Pulmonary artery endothelial cell (primary cell): ENCODE measurements at regions not wholly inside any gene's neighbourhood (a gene's known extent, or its start where the extent isn't known, plus 50 kb on each side); places are given as distances from the start of the nearest gene placed in this dataset.
"Not testable (repeated sequence)": the region's sequence is repeated elsewhere in the genome, so short reads cannot be mapped to it uniquely, and the experiment has no call there.

ENCODE experiments used
- DNase-seq: peaks from one replicate; pipeline ENCODE4 v3.0.0-alpha.2; 2011; ENCODE audit warnings: low read depth, low spot score

DNA sequence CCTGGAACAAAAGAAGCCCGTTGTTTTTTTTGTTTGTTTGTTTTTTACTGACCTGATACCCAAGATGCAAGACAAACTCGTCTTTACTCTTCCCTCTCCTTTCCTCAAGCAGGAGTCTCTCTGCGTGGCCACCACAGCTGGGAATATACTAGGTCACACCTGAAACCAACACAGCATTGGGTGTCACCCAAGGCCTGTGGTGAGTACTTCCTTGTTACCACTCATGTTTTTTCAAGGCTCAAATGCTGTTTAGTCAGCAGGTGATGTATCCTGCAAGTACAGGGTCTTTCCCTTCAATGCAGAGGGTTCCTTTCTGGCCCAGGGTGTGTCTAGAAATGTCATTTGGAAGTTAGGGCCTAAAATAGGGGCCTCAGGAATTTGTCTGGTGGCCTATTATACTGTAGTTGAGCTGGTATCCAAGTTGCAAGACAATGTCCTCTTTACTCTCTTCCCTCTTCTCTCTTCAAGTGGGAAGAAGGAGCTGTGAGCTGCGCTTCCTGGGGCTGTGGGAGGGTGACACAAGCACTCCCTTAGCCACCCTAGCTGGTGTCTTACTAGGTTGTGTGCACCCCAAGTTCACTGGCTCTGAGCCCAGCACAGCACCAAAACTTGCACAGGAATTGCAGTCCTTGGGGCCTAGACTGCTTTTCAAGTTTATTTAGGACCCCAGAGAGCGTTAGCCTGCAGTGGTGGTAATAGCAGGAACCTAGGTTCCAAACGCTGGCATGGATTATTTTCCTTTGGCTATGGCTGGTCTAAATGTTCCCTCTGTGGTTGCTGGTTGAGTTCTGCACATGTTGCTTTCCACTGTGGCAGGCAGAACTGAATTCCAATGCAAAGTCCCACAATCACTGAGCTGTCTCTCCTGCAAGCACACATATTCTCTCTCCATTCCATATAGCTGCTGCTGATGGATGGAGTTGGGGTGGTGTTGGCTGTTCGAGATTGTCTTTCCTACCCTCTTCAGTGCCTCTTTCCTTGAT lies 91.4 kb upstream of the LYPLAL1 start:
- DNase-seq = no peak

DNA sequence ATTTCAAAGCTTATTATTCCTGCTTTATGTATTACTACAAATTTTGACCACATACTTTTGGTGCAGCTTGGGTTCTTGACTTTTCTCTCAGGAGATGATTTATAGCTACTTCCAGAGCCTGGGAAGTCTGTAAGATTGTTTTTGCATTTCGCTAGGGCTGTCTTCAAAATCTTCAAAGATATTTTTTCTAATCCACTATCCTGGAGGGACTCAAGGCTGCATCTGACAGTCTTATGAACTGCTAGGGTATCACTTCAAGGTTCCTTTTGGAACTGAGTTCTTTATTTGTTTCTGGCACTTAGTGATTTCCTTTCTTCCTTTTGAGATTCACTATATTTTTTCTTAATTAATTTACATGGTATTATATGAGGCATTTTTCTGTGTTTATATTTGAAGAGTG lies 90.0 kb upstream of the LYPLAL1 start:
- DNase-seq = no peak

DNA sequence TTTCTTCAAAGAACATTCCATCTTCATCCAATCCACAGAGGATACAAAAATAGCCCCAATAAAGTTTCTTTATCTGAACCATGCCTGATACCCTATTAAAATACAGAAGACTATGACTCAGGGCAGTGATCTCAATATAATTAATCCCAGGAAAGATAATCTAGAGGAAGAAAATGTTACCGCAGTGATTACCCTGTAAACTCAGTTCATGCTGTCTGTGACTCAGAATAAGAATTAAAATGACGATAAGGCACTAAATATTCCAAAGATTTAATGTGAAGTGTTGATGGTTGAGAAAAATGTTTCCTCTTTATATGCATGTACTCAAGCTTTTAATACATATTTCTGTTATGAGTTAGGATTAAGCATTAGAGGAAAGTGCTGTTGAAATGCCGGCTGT lies 88.6 kb upstream of the LYPLAL1 start:
- no peak for DNase-seq

DNA sequence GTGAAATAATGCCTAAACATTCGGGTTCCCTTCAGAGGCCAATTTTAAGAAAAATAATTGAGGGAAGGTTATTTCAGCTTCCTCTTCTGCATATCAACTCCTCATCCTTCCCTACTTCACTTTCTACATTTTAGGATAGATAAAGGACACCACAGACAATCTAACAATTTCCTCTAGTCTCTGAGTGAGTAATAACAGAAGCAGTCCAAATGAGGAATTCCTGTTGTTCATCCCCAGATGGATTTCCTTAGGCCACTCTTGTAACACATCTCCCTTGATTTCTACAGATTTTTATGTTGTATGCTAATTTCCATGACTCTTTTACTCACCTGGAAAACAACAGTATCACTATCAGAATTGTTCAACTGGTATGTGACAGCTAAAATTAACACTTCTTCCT lies 87.7 kb upstream of the LYPLAL1 start:
- no peak for DNase-seq

DNA sequence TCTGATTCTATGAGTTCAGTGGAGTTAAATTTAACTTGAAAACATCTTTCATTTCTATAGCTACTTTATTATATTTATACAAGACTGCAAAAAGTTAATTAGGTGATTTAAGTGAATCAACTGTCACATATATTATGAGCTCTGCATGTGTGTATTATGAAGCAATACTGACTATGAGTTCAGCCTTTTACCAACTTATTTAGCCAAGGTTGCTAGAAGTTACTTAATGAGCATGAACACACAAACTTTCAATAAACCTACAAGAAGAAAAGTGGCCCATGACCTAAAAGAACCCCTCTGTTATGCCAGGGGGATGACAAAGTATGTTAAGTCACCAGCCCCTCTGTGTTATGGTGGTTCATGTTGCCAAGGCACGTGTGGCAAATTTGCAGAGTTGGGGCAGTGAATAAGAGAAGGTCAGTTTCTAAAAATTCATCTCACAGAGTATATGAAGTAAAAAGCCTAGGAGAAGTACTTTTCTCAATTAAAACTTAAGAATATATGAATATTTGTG lies 86.7 kb upstream of the LYPLAL1 start:
- no peak for DNase-seq

DNA sequence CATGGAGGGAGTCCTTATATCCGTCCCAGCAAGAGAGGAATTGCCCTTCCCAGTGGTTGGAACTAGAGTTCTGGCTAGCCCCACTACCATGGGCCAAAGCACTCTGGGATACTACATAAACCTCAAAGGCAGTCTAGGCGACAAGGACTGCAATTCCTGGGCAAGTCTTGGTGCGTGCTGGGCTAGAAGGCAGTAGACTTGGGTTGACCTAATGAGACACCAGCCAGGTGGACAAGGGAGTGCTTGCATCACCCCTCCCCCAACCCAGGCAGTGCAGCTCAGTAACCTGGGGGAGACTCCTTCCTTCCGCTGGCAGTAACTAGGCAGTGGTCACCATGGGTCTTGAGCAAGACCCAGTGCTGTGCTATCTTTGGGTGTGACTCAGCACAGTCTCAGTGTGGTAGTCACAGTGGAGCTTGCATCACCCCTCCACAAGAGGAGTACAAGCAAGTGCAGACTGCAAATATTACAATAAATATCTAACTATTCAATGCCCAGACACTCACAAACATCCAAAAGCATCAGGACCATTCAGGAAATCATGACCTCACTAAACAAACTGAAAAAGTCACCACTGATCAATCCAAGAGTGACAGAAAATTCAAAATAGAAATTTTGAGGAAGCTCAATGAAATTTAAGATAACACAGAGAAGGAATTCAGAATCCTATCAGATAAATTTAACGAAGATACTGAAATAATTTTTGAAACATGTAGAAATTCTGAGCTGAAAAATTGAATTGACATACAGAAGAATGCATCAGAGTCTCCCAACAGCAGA lies 84.7 kb upstream of the LYPLAL1 start:
- DNase-seq = no peak

DNA sequence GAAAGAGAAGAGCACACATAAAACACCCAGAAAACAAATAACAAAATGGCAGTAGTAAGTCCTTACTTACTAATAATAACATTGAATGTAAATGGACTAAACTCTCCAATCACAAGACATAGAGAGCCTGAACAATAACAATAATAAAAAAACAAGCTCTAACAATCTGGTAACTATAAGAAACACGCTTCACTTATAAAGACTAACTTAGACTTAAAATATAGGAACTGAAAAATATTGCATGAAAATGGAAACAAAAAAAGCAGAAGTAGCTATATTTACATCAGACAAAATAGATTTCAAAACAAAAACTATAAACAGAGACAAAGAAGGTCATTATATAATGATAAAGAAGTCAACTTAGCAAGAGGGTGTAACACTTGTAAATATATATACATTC lies 83.1 kb upstream of the LYPLAL1 start:
- no peak for DNase-seq

DNA sequence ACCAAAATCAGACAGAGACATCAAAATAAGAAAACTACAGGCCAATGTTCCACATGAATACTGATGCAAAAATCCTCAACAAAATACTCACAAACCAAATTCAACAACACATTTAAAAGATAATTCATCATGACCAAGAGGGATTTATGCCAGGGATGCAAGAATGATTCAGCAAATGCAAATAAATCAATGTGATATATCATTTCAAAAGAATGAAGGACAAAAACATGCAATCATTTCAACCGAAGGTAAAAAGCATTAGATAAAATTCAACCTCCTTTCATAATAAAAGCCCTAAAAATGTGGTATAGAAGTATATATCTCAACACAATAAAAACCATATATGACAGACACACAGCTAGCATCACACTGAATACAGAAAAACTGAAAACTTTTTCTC lies 81.5 kb upstream of the LYPLAL1 start:
- DNase-seq = no peak

DNA sequence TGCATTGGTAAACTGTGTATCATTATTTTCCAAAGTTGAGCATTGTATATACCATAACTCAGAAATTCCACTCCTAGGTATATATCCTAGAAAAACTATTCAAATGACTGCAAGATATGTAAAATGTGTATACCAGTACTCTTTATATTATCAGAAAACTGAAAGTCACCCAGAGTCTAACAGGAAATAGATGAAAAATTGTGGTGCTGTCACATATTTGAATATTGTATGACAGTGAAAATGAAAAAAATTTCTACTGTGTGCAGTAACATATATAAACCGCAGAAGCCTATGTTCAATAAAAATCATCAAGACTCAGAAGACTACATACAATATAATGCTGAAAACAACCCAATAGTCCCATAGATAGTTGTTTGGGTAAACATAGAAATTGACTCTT lies 74.4 kb upstream of the LYPLAL1 start:
- no peak for DNase-seq

DNA sequence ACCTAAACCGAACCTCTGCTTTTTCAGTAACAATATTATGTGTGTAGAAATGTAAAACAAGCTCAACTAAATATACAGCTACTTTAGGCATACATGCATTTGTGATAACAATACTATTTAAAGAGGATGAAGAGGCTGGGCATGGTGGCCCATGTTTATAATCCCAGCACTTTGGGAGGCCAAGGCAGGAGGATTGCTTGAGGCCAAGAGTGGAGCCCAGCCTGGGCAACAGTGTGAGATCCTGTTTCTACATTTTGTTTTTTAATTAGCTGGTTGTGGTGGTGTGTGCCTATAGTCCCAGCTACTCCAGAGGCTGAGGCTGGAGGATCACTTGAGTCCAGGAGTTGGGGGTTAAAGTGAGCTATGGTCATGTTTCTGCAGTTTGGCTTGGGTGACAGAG lies 73.6 kb upstream of the LYPLAL1 start:
- no peak for DNase-seq

DNA sequence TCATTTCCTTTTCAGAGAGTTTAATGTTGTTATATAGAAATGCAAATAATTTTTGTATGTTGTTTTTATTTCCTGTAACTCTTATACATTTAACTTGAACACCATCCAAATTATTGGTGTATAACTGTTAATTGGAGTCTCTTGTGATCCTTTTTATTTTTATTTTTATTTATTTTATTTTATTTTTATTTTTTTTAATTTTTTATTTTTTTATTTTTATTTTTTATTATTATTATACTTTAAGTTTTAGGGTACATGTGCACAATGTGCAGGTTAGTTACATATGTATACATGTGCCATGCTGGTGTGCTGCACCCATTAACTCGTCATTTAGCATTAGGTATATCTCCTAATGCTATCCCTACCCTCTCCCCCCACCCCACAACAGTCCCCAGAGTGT lies 71.2 kb upstream of the LYPLAL1 start:
- not testable (repeated sequence) for DNase-seq

DNA sequence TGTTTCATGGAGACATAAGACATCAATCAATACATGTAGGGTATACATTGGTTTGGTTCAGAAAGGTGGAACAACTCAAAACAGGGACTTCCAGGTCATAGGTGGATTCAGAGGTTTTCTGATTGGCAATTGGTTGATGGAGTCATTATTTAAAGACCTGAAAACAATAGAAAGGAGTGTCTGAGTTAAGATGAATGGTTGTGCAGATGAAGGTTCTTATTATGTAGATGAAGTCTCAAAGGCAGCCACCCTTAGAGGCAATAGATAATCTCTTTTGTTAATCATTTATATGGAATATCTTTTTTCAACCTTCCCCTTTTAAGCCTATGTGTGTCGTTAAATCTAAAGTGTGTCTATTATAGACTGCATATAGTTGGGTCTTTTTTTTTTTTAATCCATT lies 67.8 kb upstream of the LYPLAL1 start:
- no peak for DNase-seq

DNA sequence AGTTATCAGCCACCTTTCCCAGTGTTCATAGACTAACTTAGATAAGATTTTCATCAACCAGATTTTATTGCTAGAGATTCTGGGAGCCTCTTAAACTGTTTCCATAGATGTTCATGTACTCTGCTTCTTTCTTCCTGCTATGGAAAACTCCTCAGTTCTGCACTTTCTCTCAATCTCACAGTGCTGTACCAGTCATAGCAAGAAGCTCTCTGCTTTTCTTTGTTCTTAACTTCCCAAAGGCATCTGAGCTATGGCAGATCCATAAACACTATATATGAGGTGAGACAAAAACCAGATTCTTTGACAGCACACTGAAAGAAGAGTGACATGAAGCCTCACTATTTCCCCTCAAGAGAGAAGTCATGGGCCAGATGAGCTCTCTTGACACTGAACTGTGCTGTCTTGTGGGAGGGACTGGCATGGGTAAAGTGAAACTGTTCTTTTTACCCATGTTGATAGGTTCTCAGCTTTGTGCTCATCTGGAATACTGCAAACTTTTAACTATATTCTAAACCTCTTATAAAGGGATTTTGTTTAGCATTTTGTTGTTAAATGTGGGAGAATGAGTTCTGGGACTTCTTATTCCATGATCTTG lies 64.2 kb upstream of the LYPLAL1 start:
- no peak for DNase-seq

DNA sequence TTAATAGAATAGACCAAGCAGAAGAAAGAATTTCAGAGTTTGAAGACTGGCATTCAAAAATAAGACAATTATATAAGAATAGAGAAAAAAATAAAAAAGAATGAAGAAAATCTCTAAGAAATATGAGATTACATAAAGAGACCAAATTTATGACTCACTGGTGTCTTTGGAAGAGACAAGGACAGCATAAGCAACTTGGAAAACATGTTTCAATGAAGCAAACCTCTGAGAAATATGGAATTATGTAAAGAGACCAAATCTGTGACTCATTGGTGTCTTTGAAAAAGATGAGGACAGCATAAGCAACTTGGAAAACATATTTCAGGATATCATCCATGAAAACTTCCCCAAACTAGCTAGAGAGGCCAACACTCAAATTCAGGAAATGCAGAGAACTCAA lies 60.4 kb upstream of the LYPLAL1 start:
- DNase-seq = no peak

DNA sequence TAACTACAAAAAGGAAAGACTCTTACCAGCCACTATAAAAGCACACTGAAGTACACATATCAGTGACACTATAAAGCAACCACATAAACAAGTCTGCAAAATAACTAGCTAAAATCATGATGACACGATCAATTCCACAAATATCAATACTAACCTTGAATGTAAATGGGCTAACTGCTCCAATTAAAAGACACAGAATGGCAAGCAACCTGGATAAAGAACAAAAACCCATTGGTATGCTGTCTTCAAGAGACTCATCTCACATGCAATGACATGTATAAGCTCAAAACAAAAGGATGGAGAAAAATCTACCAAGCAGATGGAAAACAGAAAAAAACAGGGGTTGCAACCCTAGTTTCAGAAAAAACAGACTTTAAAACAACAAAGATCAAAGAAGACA lies 59.7 kb upstream of the LYPLAL1 start:
- DNase-seq = no peak

DNA sequence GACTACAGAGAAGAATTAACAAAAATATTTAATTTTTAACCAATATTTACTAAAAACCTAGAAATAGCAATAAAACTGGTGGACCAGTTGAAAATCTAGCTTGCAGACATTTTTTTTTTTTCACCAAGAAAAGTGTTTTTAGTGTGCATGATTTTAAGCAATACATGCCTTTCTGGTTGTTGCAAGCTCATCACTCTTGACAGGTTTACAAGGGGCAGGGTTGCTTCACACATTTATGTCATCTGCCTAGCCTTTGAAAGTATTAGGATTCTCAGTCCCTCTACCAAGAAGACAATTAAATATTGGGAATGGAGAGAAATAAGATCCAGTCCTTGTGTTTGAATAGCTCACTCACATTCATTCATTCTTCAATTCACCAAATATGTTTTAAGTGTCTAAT lies 53.8 kb upstream of the LYPLAL1 start:
- DNase-seq = no peak

DNA sequence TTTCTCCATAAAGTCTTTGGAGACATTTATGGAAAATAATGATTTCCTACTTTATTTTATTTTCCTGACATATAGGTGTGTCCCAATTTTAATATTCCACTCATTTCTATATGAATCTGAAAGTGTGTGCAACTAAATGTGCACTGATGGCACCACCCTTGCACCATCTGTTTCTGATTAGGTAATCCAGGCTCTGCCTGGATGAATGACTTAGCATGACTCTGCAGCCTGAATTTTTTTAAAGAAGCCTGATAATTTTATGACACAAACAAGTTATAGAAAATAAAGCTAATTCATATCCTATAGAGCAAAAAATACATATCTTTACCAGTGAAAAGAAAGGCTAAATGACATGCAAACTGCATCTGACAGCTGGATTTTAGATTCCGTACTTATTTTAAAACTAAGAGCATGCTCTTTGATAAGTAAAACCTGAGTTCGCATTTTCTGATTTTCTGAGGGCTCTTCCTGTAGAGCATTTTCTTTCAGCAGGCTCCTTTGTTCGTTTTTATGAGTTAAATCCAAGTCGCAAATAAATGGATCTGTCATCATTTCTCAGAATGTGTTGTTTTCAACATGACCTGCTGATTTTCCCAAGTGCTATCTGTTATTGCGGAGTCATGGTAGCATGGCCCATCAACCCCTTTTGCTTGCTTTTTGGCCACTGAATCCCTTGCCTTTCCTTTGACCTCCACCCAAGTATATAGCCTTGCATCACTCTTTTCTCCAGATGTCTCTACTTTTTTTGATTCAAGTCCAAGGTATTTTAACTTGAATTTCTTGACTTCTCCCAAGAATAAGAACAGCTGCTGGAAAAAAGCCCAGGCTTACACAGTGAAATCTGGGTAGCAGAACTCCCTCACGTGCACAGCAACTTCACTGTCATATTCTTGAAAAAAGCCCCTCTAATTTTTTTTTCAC lies 52.8 kb upstream of the LYPLAL1 start:
- DNase-seq = no peak

DNA sequence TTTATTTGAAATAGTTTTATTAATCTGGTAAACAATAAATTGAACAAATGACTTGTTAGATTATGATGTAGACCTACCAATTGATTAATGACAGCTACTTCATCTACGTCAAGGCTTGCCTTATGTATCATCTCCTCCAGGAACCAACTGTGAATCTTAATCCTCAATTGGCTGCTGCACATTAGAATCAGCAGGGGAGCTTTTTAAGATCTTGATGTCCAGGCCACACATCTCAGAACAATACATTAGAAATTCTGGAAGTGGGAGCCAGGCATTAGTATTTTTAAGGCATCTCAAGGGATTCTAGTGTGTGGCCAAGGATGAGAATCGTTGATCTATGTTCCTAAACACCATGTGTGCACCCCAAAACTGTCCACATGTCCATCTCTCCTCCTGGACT lies 52.0 kb upstream of the LYPLAL1 start:
- no peak for DNase-seq

DNA sequence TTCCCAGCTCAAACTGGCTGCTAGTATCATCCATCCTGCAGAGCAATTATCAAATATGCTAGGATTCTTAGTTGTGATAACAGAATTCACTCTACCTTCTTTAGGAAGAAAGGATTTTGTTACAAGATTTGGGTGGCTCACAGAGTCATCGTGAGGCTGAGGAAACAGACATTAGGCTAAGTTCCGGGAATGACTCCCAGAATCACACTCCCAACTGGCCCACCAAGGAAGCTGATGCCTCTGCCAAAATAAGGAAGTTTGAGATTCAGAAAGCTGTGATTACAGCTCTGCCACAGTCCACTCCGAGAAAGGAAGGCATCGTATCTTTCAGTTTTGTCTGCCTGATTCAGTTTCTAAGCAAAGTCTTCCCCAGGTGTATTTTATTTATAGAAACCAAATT lies 50.6 kb upstream of the LYPLAL1 start:
- DNase-seq = no peak
